Activated B cell treated with CpG ODN at 0.5 μM for 24 hours (primary cell): ENCODE measurements at regions not wholly inside any gene's neighbourhood (a gene's known extent, or its start where the extent isn't known, plus 50 kb on each side); places are given as distances from the start of the nearest gene placed in this dataset.

Source experiments
- ATAC-seq: fragments of 200-7000 bp; cut with Tn5 transposase; one replicate; pipeline ENCODE4 v1.10.0; 2021; ENCODE audit warnings: low read depth, mild to moderate bottlenecking, moderate library complexity
- CTCF ChIA-PET: fragments of 350-600 bp; sonication (Branson Sonifier 250); formaldehyde crosslinking; loops from one replicate; lab custom pipeline; 2021; ENCODE audit warnings: antibody characterized with exemption; lab: Charles Lee
- POLR2A ChIA-PET: fragments of 350-600 bp; sonication (Branson Sonifier 250); formaldehyde crosslinking; loops from one replicate; lab custom pipeline; 2021; ENCODE audit warnings: antibody characterized with exemption; lab: Charles Lee
- DNase-seq: peaks from one replicate; pipeline ENCODE4 v3.0.0; 2022
- H3K27ac Mint-ChIP-seq: one replicate; pipeline ENCODE4 v1.8.0; 2020; ENCODE audit warnings: mixed read lengths
- H3K27me3 Mint-ChIP-seq: one replicate; pipeline ENCODE4 v1.8.0; 2021; ENCODE audit warnings: mixed read lengths
- H3K36me3 Mint-ChIP-seq: one replicate; pipeline ENCODE4 v1.8.0; 2021; ENCODE audit warnings: low read depth, mixed read lengths
- H3K4me1 Mint-ChIP-seq: one replicate; pipeline ENCODE4 v1.8.0; 2021; ENCODE audit warnings: mixed read lengths
- H3K4me3 Mint-ChIP-seq: one replicate; pipeline ENCODE4 v1.8.0; 2020; ENCODE audit warnings: mild to moderate bottlenecking, mixed read lengths
- H3K9me3 Mint-ChIP-seq: one replicate; pipeline ENCODE4 v1.8.0; 2020; ENCODE audit warnings: mixed read lengths
- intact Hi-C: fragments of 100-400 bp; cut with micrococcal nuclease; formaldehyde crosslinking; loops from one replicate; pipeline ENCODE4 v1.15.1; 2024
- TF ChIP-seq, protein P1 (sequence below): fragments of 200-600 bp; IDR thresholded peaks from one replicate; pipeline ENCODE4 v1.8.0; 2022; ENCODE audit warnings: antibody characterized with exemption, mild to moderate bottlenecking

DNA sequence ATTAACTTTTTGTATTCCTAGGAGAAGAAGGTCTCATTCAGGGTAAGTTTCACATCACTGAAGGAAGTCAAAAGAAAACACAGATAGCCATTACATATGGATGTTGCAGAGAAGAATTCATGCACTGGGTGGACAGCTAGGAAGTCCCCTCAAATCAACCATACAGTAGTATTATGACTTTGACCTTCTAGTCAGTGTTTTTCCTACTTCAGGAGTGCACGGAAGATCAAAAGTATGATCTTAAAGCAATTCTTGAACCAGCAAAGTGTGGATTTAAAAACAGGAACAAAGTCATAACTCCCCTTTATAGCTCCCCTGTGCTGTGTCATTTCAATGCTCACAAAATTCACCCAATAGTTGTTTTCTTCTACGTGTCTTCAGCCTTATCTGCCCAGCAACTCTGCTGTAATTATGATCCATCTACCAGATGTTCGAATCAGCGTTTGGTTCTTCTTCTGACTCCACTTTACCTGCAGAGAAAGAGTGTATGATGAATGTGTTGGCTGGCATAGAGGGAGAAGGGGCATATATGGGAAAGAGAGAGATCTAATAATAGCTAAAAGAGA, 118.1 kb upstream of the MEIS2 start:
- H3K36me3 Mint-ChIP-seq: no peaks in the 10 kb centered on the region
- H3K9me3 Mint-ChIP-seq: peaks cover 2% of the 10 kb centered on the region
- no peak for DNase-seq
- no peak overlapping the region for H3K4me3 Mint-ChIP-seq
- intact Hi-C loops: no loop called here
- H3K4me1 Mint-ChIP-seq: no peaks in the 10 kb centered on the region
- H3K27ac Mint-ChIP-seq: no peak overlapping the region
- H3K27me3 Mint-ChIP-seq: no peaks in the 10 kb centered on the region
- TF ChIP-seq, protein P1, sequence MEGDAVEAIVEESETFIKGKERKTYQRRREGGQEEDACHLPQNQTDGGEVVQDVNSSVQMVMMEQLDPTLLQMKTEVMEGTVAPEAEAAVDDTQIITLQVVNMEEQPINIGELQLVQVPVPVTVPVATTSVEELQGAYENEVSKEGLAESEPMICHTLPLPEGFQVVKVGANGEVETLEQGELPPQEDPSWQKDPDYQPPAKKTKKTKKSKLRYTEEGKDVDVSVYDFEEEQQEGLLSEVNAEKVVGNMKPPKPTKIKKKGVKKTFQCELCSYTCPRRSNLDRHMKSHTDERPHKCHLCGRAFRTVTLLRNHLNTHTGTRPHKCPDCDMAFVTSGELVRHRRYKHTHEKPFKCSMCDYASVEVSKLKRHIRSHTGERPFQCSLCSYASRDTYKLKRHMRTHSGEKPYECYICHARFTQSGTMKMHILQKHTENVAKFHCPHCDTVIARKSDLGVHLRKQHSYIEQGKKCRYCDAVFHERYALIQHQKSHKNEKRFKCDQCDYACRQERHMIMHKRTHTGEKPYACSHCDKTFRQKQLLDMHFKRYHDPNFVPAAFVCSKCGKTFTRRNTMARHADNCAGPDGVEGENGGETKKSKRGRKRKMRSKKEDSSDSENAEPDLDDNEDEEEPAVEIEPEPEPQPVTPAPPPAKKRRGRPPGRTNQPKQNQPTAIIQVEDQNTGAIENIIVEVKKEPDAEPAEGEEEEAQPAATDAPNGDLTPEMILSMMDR: no peak
- ChIA-PET POLR2A (interaction anchor here (0.5 kb wide), 1 partner anchor 988 kb away, joined by 3 read pairs; no protein-coding TSS in a partner anchor), CTCF (no interaction called here)
- ATAC-seq: no peak

DNA sequence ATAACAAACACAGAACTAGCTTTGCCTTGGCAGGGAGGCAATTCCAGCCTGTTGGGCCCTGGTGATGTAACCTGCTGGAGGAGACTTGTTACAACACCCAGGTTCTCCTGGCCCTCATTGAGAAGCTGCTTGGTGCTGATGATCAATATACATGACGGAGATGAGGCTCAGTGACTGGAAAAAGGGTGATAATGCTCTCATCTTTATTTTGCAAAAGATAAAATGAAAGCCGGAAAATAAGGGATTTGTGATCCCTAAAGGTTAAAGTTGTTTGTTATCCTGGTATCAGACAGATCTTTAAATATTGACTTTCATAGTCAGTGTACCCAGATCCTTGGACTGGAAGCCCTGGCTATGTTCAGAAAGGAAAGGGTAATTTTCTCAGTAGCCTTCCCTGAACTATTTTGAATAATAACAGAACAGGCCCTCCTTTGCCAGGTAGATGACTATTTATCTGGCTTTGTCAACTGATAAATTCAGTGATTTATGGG, 118.9 kb upstream of the MEIS2 start:
- Mint-ChIP-seq H3K4me3 (no peak overlapping the region), H3K36me3 (no peaks in the 10 kb centered on the region), H3K9me3 (peaks cover 2% of the 10 kb centered on the region), H3K27me3 (no peaks in the 10 kb centered on the region), H3K27ac (no peak overlapping the region), H3K4me1 (no peaks in the 10 kb centered on the region)
- intact Hi-C loops: no loop called here
- TF ChIP-seq, protein P1: no peak
- POLR2A ChIA-PET: no interaction called here
- CTCF ChIA-PET: no interaction called here
- ATAC-seq (no peak), DNase-seq (no peak)

DNA sequence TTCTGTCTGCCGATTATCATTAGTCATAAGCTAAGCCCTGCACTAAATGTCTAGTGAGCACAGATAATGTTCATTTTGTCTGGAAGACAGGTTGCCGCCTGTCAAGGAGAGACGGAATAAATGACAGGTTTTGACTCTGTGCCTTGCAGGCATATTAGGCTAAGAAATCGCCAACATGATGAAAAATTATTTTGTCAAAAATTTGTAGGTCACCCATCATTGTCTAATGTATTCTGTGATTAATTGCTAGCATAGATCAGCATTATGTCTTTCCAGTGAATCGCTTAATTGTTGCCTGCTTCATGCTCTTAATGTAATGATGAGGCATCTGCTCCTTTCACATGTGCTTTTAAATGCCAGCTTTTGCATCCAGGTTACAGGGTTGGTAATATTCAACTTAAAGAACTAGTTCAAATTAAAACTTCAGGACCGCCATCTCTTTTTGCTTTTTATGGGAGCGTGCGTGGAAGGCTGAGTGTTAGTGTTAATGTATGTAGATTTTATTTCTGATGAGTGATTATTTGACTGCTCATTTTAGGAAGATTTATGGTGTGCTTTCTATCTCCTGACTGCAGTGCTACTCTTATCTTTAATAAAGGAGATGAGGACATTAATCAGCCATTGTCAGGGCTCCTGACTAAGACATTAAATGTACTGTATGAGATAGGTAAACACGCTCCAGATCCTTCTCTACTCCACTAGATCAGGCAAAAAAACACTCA, 120.8 kb upstream of the MEIS2 start:
- no peaks in the 10 kb centered on the region for H3K36me3 Mint-ChIP-seq
- no peak for ATAC-seq
- intact Hi-C loops: no loop called here
- no peak overlapping the region for H3K4me3 Mint-ChIP-seq
- CTCF ChIA-PET: no interaction called here
- TF ChIP-seq, protein P1: no peak
- H3K9me3 Mint-ChIP-seq: peaks cover 2% of the 10 kb centered on the region
- POLR2A ChIA-PET: no interaction called here
- H3K27ac Mint-ChIP-seq: no peak overlapping the region
- no peak for DNase-seq
- H3K4me1 Mint-ChIP-seq: no peaks in the 10 kb centered on the region
- H3K27me3 Mint-ChIP-seq: no peaks in the 10 kb centered on the region

DNA sequence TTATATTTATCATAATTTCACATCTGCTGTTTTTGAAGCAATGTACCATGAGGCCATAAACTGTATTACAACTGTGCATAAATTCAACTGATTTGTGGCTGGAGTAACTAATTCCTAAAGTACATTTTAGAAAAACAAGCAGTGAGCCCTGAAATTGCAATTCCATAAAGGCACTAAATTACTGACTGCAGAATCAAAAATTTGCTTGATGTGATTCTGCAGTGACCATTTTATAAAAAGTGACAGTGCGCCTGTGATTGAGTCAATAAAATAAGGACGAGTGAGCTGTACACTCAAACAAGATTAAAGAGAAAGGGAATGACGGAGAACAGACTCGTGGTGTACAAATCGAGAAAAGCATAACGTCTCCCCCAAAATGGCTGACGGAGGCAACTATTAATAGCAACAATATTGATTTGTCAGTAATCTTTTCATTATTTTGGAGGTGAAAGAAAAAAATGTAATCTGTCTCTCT, 121.4 kb upstream of the MEIS2 start:
- CTCF ChIA-PET: no interaction called here
- Mint-ChIP-seq H3K36me3 (no peaks in the 10 kb centered on the region), H3K4me3 (no peak overlapping the region), H3K27me3 (no peaks in the 10 kb centered on the region), H3K9me3 (peaks cover 2% of the 10 kb centered on the region), H3K27ac (no peak overlapping the region), H3K4me1 (no peaks in the 10 kb centered on the region)
- POLR2A ChIA-PET: no interaction called here
- TF ChIP-seq, protein P1: no peak
- no peak for ATAC-seq
- no peak for DNase-seq
- intact Hi-C loops: no loop called here

DNA sequence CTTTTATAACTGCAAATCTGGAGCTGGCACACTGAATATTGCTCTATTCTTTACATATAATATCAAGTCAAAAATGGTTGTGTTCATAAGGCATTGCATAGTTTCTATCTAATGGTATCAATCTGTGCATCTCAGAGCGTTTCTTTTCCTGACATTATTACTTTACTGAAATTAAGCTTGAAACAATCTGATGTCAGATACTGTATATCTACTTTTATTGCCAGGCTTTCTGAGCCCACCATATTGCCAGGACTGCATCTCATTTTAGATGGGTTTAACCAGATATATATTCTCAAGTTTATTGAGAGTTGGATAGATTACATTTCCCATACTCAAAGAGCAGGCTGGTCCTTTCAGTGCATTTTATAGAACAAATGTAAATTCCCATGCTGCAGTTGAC, 122.7 kb upstream of the MEIS2 start:
- no peak for DNase-seq
- no peaks in the 10 kb centered on the region for H3K4me1 Mint-ChIP-seq
- H3K27ac Mint-ChIP-seq: no peak overlapping the region
- H3K36me3 Mint-ChIP-seq: no peaks in the 10 kb centered on the region
- CTCF ChIA-PET: no interaction called here
- ATAC-seq: no peak
- H3K9me3 Mint-ChIP-seq: no peaks in the 10 kb centered on the region
- POLR2A ChIA-PET: no interaction called here
- H3K4me3 Mint-ChIP-seq: no peak overlapping the region
- TF ChIP-seq, protein P1: no peak
- intact Hi-C loops: no loop called here
- H3K27me3 Mint-ChIP-seq: no peaks in the 10 kb centered on the region
